ENCODE measurements at regions not wholly inside any gene's neighbourhood (a gene's known extent, or its start where the extent isn't known, plus 50 kb on each side); places are given as distances from the start of the nearest gene placed in this dataset.

GRCh38 chr2:126827371-126827770 is 71.3 kb upstream of the TEX51 start:
- no peak for DNase-seq (ENCODE audit: low spot score)

- DNase-seq (ENCODE audit: low spot score): no peak
Observed at GRCh38 chr2:126828051-126828450, 70.6 kb upstream of the TEX51 start.

GRCh38 chr2:126828491-126828890 is 70.2 kb upstream of the TEX51 start:
- no peak for DNase-seq (ENCODE audit: low spot score)

GRCh38 chr2:126831234-126832005 is 67.3 kb upstream of the TEX51 start:
- no peak for DNase-seq (ENCODE audit: low spot score)

DNA sequence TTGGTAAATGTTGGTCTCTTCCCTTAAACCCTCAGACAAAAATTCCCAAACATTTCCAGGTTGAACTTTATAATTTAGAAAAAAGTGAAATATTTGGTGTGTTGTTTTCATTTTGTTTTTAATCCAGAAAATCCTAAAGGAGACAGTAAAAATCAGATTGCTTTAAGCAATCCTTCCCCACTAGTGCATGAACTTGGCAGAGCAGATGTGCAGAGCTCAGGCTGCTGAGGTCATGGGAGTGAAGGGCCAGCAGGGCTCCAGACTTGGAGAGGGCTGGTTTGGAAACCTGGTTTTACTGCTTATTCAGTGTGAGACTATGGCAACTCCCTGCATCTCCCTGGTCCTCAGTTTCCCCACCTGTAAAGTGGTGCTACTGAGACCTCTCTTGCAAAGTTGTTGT is 66.7 kb upstream of the TEX51 start:
- no peak for DNase-seq (ENCODE audit: low spot score)

DNA sequence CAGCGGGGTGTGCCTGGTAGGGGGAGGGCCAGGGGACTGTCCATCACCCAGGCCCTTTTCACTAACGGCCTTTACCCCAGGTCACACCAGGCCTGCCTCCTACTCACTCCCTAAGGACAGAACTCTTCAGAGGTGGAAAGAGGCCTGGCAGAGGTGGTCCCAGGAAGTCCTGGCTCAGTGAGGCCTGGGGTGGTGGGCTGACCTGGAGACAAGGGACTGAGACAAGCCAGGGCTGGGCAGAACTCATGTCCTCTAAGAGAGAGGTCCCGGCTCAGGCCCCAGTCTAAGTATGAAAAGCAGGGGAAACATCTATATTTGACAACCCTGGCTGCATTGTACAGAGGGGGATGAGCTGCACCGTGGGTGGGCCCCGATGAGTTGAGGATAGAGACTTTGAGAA is 65.9 kb upstream of the TEX51 start:
- DNase-seq (ENCODE audit: low spot score): no peak

GRCh38 chr2:126834006-126834659 is 64.6 kb upstream of the TEX51 start:
- no peak for DNase-seq (ENCODE audit: low spot score)

GRCh38 chr2:126835261-126835660 is 63.4 kb upstream of the TEX51 start:
- no peak for DNase-seq (ENCODE audit: low spot score)

- DNase-seq (ENCODE audit: low spot score): no peak
Observed at GRCh38 chr2:126835831-126836230, 62.9 kb upstream of the TEX51 start.

DNA sequence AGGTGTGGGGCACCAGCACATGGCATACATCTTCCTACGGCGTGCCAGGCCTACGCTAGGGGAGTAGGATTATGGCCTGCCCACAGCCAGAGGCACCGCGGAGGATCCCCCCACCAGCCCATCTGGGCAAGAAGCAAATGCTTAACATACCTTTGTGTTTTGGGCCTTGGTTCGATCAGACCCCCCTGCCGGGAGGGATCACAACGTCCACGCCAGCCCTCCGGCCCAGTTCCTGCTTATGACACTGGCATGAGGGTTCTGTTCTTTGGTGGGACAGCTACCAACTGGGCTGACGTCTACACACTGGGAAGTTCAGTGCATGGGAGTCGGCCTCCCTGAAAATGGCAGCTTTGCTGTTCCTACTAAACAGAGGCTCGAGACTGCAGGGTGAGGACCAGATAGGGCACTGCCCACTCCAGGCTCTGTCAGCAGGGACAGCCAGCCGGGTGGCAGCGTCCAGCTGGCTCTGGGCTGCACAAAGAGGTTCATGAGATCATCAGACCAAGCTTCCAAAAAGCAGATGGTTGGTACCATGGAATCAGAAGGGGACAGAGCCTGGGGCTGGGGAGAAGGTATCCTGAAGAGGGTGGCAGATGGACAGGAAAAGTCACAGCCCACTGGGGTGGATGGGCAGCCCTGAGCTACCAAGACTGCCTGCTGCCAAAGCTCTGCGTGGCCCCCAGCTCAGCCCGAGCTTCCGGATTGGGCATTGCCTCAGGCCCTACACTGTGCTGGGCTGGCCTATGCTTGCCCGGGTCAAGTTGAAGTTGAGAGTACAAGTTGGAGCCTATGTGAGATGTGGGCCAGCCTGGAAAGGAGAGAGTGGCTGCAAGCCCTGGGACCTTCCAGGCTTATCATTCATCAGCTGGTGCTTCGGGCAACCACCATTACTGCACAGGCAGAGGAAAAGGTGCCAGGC is 61.7 kb upstream of the TEX51 start:
- DNase-seq (ENCODE audit: low spot score): no peak

DNA sequence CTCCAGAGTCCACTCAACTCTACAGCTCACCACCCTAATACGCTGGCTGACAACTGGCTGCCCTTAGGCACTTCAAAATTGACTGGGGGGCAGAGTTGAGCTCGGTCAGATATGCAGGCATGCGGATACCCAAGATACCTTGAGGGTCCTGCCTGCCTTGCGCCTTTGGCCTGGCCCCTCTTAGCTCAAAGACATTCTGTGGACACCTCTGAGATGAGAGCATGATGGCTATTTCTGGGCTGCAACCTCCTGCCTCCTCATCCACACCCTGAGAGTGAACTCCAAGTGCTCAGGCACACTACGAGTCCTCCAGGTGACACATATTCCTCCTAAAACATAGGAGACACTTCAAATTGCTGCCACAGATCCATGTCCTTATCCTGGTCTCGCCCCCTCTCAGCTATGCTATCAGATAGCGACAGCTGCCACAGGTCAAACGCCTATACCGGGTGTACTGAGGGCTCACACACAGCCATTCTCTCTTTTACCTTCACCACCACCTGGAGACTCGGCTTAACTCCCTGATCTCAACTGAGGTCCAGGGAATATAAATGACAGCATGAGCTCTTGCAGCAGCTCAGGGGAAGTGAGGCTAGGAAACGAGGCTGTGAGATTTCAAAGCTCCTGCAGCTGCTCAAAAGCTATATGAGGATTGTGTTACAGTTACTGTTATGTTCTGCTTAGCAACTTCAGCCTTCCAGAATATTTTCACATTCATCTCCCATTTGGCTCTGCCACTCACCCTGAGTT is 60.5 kb upstream of the TEX51 start:
- DNase-seq (ENCODE audit: low spot score): no peak

- DNase-seq (ENCODE audit: low spot score): no peak
Observed at GRCh38 chr2:126838716-126838985, 60.0 kb upstream of the TEX51 start.

DNA sequence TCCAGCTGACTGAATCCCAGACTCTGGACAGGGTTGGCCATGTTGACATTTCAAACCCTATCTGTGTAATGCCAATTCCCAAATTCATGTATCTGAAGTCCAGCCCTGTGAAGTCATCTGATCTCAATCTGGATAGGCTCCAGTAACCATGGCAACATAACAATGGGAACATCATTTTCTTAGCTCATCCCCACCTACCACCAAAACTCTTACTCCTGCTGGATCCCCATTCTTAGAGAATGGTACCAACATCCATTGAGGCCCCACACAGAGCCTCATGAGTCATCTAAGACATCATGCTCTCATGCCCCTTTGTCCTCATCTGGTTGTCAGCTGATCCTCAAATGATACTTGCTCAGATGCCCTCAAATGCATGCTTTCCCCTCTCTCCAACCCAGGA is 58.9 kb upstream of the TEX51 start:
- no peak for DNase-seq (ENCODE audit: low spot score)

GRCh38 chr2:126843081-126843480 is 55.6 kb upstream of the TEX51 start:
- DNase-seq (ENCODE audit: low spot score): no peak

DNA sequence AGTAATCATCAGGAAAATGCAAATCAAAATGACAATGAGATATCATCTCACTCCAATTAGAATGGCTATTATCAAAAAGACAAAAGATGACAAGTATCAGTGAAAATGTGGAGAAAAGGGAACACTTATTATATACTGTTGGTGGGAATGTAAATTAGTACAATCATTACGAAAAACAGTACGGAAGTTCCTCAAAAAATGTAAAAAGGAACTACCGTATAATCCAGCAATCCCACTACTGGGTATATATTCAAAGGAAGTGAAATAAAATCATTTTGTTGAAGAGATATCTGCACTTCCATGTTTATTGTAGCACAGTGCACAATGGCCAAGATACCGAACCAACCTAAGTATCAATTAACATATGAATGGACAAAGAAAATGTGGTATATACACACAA is 52.4 kb upstream of the TEX51 start:
- DNase-seq (ENCODE audit: low spot score): no peak
